ENCODE measurements at regions not wholly inside any gene's neighbourhood (a gene's known extent, or its start where the extent isn't known, plus 50 kb on each side); places are given as distances from the start of the nearest gene placed in this dataset.

DNA sequence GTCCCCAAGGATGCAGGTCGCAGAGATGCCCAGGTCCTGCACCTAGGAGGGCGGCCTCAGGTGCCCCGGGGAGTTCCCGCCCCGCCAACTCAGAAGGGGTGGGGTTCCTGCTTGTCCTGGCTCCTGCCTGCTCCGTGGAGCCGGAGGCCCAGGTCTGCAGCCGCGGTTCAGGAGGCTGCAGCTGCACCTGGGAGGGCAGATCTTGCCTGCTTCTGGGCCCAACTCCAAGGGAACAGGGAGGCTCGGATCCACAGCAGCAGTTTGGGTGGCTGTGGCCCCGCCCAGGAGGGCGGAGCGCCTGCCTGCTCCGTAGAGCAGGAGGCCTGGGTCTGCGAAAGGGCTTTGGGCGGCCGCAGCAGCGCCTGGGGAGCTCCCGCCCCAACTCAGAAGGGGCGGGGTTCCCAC is 108.2 kb upstream of the EGR2 start:
- TF ChIP-seq TAF1 (IDR thresholded peaks at IDR 0.05; ENCODE audit: borderline replicate concordance, insufficient read depth, low read length) = no peak
- TF ChIP-seq SIN3A (IDR thresholded peaks at IDR 0.05; ENCODE audit: borderline replicate concordance, insufficient read depth, low read length) = no peak

All from PFSK-1 (cell line).